GM19351 (cell line): ENCODE measurements at regions not wholly inside any gene's neighbourhood (a gene's known extent, or its start where the extent isn't known, plus 50 kb on each side); places are given as distances from the start of the nearest gene placed in this dataset.
"Not testable (repeated sequence)": the region's sequence is repeated elsewhere in the genome, so short reads cannot be mapped to it uniquely, and the experiment has no call there.

ENCODE experiments used
- ATAC-seq: cut with Tn5 transposase; IDR thresholded peaks from one replicate; pipeline ENCODE4 v1.9.1; 2021; ENCODE audit warnings: mild to moderate bottlenecking, moderate library complexity; ENCODE audit not compliant: unreplicated experiment

- no peak for ATAC-seq
These were observed 118.6 kb upstream of the SKOR2 start for GRCh38 chr18:47370052-47370451.

- ATAC-seq = not testable (repeated sequence)
These were observed 102.6 kb upstream of the SKOR2 start for GRCh38 chr18:47354061-47354460.

GRCh38 chr18:47346016-47346415 lies 94.6 kb upstream of the SKOR2 start:
- ATAC-seq = no peak

- ATAC-seq = no peak
These were observed 93.8 kb upstream of the SKOR2 start for GRCh38 chr18:47345291-47345690.

GRCh38 chr18:47343291-47343690 lies 91.8 kb upstream of the SKOR2 start:
- no peak for ATAC-seq

- ATAC-seq = no peak
These were observed 91.1 kb upstream of the SKOR2 start for GRCh38 chr18:47342566-47342965.

DNA sequence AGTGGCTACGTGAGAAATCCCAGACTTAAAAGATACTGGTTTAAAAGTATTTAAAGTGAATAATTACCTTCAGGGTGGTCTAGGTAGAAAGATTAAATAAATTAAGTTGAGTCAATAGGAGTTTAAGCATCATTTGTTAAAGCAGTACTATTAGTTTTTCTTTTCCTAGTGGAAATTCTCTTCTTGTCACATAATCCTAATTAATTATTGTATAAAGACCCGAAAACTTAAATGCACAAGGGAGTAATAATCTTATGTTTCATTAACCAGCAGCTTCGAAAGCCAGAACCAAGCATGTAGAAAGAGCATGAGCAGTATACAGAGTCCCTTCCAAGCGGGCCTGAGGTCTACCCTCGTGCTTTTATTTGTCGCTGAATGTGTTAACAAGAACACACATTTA lies 90.2 kb upstream of the SKOR2 start:
- no peak for ATAC-seq

DNA sequence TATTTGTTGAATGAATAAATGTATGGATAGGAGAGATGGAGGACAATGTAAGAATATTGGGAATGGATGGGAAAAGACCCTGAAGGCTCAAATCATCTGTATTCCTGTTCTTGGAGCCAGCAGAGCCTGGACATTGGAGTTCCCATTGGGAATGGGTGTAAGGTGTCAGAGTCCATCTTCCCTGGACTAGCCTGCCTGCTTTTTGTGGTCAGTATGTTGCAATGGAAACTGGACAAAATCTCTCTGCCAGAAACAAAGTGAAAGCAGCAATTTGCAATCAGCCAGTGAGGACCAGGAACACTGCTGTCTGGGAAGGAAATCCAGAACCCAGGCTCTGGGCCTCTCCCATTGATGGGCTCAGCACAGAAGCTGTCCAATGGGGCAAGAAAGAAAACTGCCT lies 83.5 kb upstream of the SKOR2 start:
- ATAC-seq = no peak

DNA sequence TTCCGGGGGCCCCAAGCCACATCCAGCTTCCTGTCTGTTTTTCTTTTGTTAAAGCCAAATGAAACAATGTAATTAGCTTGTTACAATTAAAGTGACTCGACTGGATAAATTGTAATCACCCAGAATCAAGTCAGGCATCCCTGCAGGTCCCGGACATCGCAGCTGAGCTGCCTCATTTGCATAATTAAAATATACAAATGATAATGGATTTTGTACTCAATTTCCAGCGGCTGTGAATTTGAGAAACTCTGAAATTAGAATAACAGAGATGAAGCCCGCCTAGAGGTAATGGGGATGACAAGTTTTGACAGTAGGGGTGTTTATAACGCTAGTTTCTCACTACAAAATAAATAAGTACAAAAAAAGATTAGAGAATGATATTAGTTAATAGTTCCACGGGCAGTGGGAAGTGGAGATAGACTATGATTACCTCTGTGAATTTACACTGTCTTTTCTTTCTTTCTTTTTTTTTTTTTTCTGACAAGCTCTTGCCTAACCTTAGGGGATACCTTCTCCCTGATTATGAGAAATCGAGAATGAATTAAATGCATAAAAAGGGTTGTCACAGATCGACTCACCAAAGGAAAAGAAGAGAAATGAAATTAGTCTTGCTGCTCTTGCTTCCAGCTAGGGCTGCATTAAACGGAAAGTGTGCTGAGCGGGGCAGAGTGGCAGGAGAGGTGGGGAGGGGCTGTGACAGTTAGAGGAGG lies 82.6 kb upstream of the SKOR2 start:
- no peak for ATAC-seq

DNA sequence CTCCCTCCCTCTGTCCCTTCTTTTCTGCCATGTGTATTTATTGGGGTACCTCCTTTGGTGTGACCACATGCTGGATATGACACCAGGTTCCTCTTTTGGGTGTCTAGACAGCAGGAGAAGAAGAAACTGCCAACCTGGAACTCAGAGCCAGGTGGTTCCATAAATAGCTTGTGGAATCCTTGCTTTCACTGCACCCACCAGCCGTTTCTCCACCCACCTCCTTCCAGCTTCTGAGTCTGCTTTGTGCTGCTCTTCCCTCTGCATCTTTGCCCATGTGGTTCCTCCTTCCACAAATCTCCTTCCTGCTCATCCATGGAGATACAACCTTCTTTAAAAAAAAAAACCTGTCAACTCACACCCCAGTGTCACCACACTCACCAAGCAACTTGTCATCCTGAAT lies 80.2 kb upstream of the SKOR2 start:
- no peak for ATAC-seq

GRCh38 chr18:47331026-47331425 lies 79.6 kb upstream of the SKOR2 start:
- ATAC-seq = no peak

DNA sequence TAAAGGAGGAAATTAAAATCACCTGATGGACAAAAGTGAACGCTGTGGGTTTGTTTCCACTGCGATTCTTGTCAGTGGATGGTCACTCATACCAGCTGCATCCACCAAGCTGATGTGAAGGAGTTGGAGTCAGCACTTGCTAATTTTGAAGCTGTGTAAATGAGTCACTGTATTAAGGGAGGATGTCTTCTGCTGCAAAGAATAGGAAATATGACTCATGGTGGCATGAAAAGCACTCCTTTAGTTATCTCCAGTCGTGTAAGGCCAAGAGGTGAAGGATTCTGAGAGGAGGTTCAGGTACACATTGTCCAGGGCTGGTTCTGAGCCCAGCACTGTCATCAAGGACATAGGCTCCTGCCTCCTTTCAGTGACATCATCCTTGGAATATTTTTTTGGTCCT lies 71.7 kb upstream of the SKOR2 start:
- no peak for ATAC-seq

GRCh38 chr18:47321815-47322214 lies 70.4 kb upstream of the SKOR2 start:
- ATAC-seq = no peak

GRCh38 chr18:47317824-47318508 lies 66.5 kb upstream of the SKOR2 start:
- no peak for ATAC-seq

DNA sequence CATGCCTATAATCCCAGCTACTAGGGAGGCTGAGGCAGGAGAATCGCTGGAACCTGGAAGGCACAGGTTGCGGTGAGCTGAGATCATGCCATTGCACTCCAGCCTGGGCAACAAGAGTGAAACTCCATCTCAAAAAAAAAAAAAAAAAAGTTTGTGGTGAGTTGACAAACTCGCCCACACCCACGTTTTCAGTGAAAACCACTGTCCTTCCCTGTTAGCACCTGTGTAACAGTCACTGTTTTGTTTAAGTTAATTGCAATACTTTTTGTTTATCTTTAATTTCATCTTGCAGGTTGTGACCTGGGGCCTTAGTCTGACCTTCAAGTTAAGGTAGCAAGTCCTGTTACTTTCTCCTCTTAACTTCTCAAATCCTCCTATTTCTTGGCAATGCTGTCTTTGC lies 65.5 kb upstream of the SKOR2 start:
- no peak for ATAC-seq

- ATAC-seq = no peak
These were observed 62.4 kb upstream of the SKOR2 start for GRCh38 chr18:47313901-47314300.

GRCh38 chr18:47311585-47311984 lies 60.1 kb upstream of the SKOR2 start:
- no peak for ATAC-seq
